Nephron (organoid): ENCODE measurements at regions not wholly inside any gene's neighbourhood (a gene's known extent, or its start where the extent isn't known, plus 50 kb on each side); places are given as distances from the start of the nearest gene placed in this dataset.

Experiments used
- H3K27ac Mint-ChIP-seq, 3 experiments: 2 replicates each; pipeline ENCODE4 v1.8.0; 2020; ENCODE audit warnings: mixed read lengths in 3 of 3, mild to moderate bottlenecking in 2 of 3, moderate library complexity in 1 of 3
- H3K27me3 Mint-ChIP-seq: 2 replicates; pipeline ENCODE4 v1.8.0; 2021; ENCODE audit warnings: low read depth, mild to moderate bottlenecking, moderate library complexity, mixed read lengths
- H3K36me3 Mint-ChIP-seq: 2 replicates; pipeline ENCODE4 v1.8.0; 2020; ENCODE audit warnings: low read depth, mixed read lengths
- H3K4me1 Mint-ChIP-seq: 2 replicates; pipeline ENCODE4 v1.8.0; 2020; ENCODE audit warnings: mixed read lengths
- H3K4me3 Mint-ChIP-seq, 3 experiments: 2 replicates each; pipeline ENCODE4 v1.8.0; 2020; ENCODE audit warnings: mild to moderate bottlenecking in 3 of 3, mixed read lengths in 3 of 3, moderate library complexity in 2 of 3
- H3K9me3 Mint-ChIP-seq: 2 replicates; pipeline ENCODE4 v1.8.0; 2020; ENCODE audit warnings: mixed read lengths
- TF ChIP-seq, protein P1 (sequence below), 3 experiments: fragments of 200-600 bp; sonication (generic); IDR thresholded peaks; one replicate each; pipeline ENCODE4 v1.5.0; 2021; ENCODE audit warnings: antibody characterized with exemption in 3 of 3; ENCODE audit not compliant: unreplicated experiment in 3 of 3

DNA sequence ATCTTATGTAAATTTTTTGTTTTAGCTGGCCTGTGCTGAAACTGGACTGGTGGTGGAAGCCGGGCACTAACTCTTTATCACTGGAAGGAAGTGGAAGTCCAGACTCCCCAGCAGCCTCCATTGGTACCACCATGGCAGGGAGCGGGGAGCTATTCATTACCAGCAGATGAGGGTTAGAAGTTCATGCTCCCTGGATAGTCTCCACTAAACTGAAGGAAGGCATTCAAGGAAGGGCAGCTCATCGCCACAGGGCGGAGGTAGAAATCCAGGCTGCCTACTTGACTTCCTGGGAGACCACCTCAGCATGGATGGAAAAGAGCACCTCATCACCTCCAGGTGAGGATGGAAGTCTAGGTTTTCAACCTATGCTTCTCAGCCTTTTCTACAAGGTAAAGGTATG is 130.9 kb downstream of the SLC16A9 start:
- H3K4me1 Mint-ChIP-seq, result peaks cover 27% of the 10 kb centered on the region
- TF ChIP-seq, protein P1, sequence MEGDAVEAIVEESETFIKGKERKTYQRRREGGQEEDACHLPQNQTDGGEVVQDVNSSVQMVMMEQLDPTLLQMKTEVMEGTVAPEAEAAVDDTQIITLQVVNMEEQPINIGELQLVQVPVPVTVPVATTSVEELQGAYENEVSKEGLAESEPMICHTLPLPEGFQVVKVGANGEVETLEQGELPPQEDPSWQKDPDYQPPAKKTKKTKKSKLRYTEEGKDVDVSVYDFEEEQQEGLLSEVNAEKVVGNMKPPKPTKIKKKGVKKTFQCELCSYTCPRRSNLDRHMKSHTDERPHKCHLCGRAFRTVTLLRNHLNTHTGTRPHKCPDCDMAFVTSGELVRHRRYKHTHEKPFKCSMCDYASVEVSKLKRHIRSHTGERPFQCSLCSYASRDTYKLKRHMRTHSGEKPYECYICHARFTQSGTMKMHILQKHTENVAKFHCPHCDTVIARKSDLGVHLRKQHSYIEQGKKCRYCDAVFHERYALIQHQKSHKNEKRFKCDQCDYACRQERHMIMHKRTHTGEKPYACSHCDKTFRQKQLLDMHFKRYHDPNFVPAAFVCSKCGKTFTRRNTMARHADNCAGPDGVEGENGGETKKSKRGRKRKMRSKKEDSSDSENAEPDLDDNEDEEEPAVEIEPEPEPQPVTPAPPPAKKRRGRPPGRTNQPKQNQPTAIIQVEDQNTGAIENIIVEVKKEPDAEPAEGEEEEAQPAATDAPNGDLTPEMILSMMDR (IDR thresholded peaks at IDR 0.05; ENCODE audit: unreplicated experiment in 3 of 3), result no peak
- H3K36me3 Mint-ChIP-seq, result no peaks in the 10 kb centered on the region
- H3K27me3 Mint-ChIP-seq, result no peaks in the 10 kb centered on the region
- peak overlapping the region in 2 of 3 experiments; percentile 20 to 24 for H3K27ac Mint-ChIP-seq
- H3K4me3 Mint-ChIP-seq, result no peak overlapping the region
- peaks cover under 1% of the 10 kb centered on the region for H3K9me3 Mint-ChIP-seq

DNA sequence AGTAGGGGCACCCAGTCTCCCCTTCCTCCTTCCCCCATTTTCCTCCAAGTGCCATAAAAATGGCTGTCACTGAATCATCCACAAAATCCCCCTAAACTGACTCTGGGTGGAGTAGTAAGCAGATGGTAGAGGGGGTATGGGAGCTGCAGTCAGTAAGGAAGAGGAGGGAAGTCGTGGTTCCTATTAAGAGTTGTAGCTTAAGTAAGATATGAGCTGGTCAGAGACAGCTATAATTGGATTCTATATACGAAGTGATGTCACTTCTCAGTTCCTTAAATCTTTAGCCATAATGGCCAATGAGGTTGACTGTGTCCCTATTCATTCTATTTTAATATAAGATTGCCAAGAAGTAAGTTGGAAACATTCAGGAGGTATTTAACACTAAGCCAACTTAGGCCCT is 131.7 kb downstream of the SLC16A9 start:
- Mint-ChIP-seq H3K4me3 (no peak overlapping the region), H3K27ac (no peak overlapping the region), H3K27me3 (no peaks in the 10 kb centered on the region), H3K9me3 (peaks cover 2% of the 10 kb centered on the region), H3K36me3 (no peaks in the 10 kb centered on the region), H3K4me1 (peaks cover 27% of the 10 kb centered on the region)
- TF ChIP-seq, protein P1 (IDR thresholded peaks at IDR 0.05; ENCODE audit: unreplicated experiment in 3 of 3), result no peak

DNA sequence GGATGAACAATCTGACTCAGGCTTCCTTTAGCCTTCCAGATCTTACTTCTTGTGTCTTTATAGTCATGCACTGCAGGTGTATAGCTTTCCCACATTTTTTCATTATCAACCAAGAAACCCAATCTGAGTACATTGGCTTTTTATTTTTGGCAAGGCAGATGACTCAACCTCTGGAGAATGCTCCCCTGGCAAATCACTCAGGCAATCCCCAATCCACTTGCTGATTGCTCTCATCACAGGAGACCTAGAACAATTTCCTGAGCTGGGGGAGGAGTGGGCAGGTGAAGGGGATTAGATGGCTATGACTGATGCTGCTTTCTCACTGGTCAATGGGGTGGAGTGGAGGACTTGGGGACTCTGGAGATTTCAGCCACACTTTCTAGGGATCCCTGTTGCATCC is 134.4 kb downstream of the SLC16A9 start:
- Mint-ChIP-seq H3K9me3 (peaks cover 2% of the 10 kb centered on the region), H3K36me3 (no peaks in the 10 kb centered on the region), H3K27ac (no peak overlapping the region), H3K27me3 (peaks cover 3% of the 10 kb centered on the region), H3K4me1 (peaks cover 16% of the 10 kb centered on the region), H3K4me3 (no peak overlapping the region)
- TF ChIP-seq, protein P1 (IDR thresholded peaks at IDR 0.05; ENCODE audit: unreplicated experiment in 3 of 3), result no peak

DNA sequence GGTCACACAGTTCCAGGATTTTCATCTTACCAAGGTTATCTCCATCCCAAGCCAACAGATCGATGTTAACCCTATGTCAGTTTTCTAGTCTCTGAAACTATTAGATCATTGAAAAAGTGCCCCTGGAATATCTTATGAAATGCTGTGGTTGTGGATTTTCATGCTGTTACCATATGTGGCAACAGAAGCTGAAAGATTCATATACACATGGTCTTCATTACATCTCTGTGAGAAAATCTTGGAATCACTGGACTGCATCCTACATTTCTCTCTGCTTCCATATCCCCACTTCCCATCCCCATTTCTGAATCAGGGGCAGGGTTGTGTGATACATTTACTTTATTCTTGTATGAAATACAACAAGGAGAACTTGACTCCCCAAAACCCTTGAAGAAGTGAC is 146.1 kb downstream of the SLC16A9 start:
- Mint-ChIP-seq H3K36me3 (no peaks in the 10 kb centered on the region), H3K4me1 (peaks cover 8% of the 10 kb centered on the region), H3K4me3 (no peak overlapping the region), H3K27ac (no peak overlapping the region), H3K27me3 (no peaks in the 10 kb centered on the region), H3K9me3 (peaks cover 9% of the 10 kb centered on the region)
- TF ChIP-seq, protein P1 (IDR thresholded peaks at IDR 0.05; ENCODE audit: unreplicated experiment in 3 of 3), result no peak

DNA sequence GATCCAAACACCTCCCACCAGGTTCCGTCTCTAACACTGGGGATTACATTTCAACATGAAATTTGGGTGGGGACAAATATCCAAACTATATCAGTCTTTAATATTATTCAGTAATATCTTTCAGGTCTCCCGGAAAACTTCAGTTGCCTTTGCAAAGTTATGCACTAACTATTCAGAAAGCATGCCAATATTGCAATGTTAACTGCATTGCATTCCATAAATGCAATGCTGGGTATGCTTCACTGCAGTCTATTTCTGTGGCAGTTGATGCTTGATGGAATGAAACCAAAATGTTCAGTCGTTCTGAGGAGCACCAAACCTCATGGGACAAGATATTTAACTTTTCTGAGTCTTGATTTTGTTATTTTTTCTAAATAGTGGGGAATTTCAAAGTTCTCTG is 147.5 kb downstream of the SLC16A9 start:
- H3K4me1 Mint-ChIP-seq, result peaks cover 22% of the 10 kb centered on the region
- H3K27ac Mint-ChIP-seq, result no peak overlapping the region
- H3K36me3 Mint-ChIP-seq, result no peaks in the 10 kb centered on the region
- no peaks in the 10 kb centered on the region for H3K27me3 Mint-ChIP-seq
- H3K9me3 Mint-ChIP-seq, result peaks cover 3% of the 10 kb centered on the region
- TF ChIP-seq, protein P1 (IDR thresholded peaks at IDR 0.05; ENCODE audit: unreplicated experiment in 3 of 3), result no peak
- H3K4me3 Mint-ChIP-seq, result no peak overlapping the region

DNA sequence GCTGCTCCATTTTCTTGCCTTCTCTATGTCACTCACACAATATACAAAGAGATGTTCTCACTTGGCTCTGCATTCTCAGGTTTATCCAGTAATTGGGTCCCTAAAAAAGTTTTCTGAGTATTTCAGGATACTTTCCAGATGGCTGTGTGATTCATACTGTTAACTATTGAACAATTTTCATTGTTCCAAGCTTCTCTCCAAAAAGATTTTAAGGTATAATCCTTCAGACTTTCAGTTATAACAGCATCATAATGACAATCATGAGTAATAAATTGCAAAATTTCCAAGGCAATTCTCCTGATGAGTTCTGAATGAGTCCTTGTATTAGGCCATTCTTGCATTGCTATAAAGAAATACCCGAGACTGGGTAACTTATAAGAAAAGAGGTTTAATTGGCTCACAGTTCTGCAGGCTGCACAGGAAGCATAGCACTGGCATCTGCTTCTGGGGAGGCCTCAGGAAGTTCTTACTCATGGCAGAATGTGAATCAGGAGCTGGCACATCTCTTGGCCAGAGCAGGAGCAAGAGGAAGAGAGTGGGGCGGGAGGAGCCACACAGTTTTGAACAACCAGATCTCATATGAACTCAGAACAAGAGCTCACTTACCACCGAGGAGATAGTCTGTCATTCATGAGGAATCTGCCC is 148.1 kb downstream of the SLC16A9 start:
- H3K36me3 Mint-ChIP-seq, result no peaks in the 10 kb centered on the region

More for the DNA sequence above, 148.1 kb downstream of the SLC16A9 start:
- Mint-ChIP-seq H3K27me3 (no peaks in the 10 kb centered on the region), H3K9me3 (peaks cover 3% of the 10 kb centered on the region), H3K27ac (peak overlapping the region in 1 of 3 experiments; percentile 16), H3K4me1 (peaks cover 25% of the 10 kb centered on the region), H3K4me3 (no peak overlapping the region)
- TF ChIP-seq, protein P1 (IDR thresholded peaks at IDR 0.05; ENCODE audit: unreplicated experiment in 3 of 3), result no peak
